ENCODE measurements at regions not wholly inside any gene's neighbourhood (a gene's known extent, or its start where the extent isn't known, plus 50 kb on each side); places are given as distances from the start of the nearest gene placed in this dataset.

GRCh38 chr20:10863337-10864060, 189.7 kb upstream of the JAG1 start:
- TF ChIP-seq POLR2AphosphoS5 (IDR thresholded peaks at IDR 0.05; ENCODE audit: low read depth, low read length) (no peak), REST (IDR thresholded peaks at IDR 0.05; ENCODE audit: insufficient read depth in 1 of 2, low read depth in 2 of 2, low read length in 2 of 2) (no peak), SIN3A (IDR thresholded peaks at IDR 0.05; ENCODE audit: borderline replicate concordance, insufficient read depth, low read length) (no peak), TAF1 (IDR thresholded peaks at IDR 0.05; ENCODE audit: borderline replicate concordance, insufficient read depth, low read length) (no peak)
